ENCODE measurements at regions not wholly inside any gene's neighbourhood (a gene's known extent, or its start where the extent isn't known, plus 50 kb on each side); places are given as distances from the start of the nearest gene placed in this dataset.

GRCh38 chr9:29213417-29214153, 1640.3 kb upstream of the C9orf72 start, which contains the start of gene LINGO2:
LINGO2 (minus strand) TSS chr9:29213601.
- no peak within 1 kb of the TSS for H3K18ac ChIP-seq (ENCODE audit: insufficient read length, low read depth, low read length)
- H2AK5ac ChIP-seq (ENCODE audit: insufficient read length, low read length) = no peak within 1 kb of the TSS
- no peak within 1 kb of the TSS for H3K56ac ChIP-seq (ENCODE audit: insufficient read length, low read depth, low read length)
- peak; percentile 81 for DNase-seq
- H3K23me2 ChIP-seq (ENCODE audit: insufficient read length, low read depth, low read length, poor library complexity, severe bottlenecking) = peaks cover 29% of the 10 kb centered on the region
- Mint-ChIP-seq H3K9me3 (peaks cover 0 to 2% of the 10 kb centered on the region in 2 experiments; a peak in 1 of 5 replicates), H3K36me3 (ENCODE audit: insufficient read depth in 1 of 3, low read depth in 3 of 3) (no peaks in the 10 kb centered on the region), H3K27me3 (ENCODE audit: low read depth) (peaks cover 56% of the 10 kb centered on the region), H3K27ac (peak within 1 kb of the TSS; percentile 72 to 96 (median 91); a peak in 6 of 7 replicates), H3K4me1 (peaks cover 28 to 29% of the 10 kb centered on the region in 2 experiments), H3K4me3 (peak within 1 kb of the TSS; percentile 84 to 95)
- WGBS (ENCODE audit: extremely low coverage, insufficient read length, low lambda C conversion rate) = no CpG with 5 or more reads among the region's 57 CpGs
- no peak within 1 kb of the TSS for H3K23ac ChIP-seq (ENCODE audit: insufficient read length, low read depth, low read length)
- H3T11ph ChIP-seq (ENCODE audit: low read length) = no peak within 1 kb of the TSS
- H2BK5ac ChIP-seq (ENCODE audit: insufficient read length, low read length) = no peak within 1 kb of the TSS
- H2BK120ac ChIP-seq (ENCODE audit: low read depth, low read length, poor library complexity, severe bottlenecking) = no peak within 1 kb of the TSS
- H2AFZ ChIP-seq (ENCODE audit: low read length) = peak within 1 kb of the TSS; percentile 45
- H4K20me1 ChIP-seq (ENCODE audit: control insufficient read depth, insufficient read depth, insufficient read length) = no peaks in the 10 kb centered on the region
- H3K14ac ChIP-seq (ENCODE audit: insufficient read depth, low read length) = no peak within 1 kb of the TSS
- no peak within 1 kb of the TSS for H3K27ac ChIP-seq (ENCODE audit: insufficient read length, low read depth, low read length)
- H3K4ac ChIP-seq (ENCODE audit: low read depth, low read length) = no peak within 1 kb of the TSS
- peaks cover 5% of the 10 kb centered on the region; the same call in 1 of the 2 replicates for H3K27me3 ChIP-seq (ENCODE audit: insufficient read depth, low read length)
- H3K4me2 ChIP-seq (ENCODE audit: insufficient read depth, insufficient read length, low read length) = peak within 1 kb of the TSS; percentile 95
- no peak within 1 kb of the TSS for H4K91ac ChIP-seq (ENCODE audit: insufficient read length, low read depth, low read length)
- H4K5ac ChIP-seq (ENCODE audit: insufficient read length, low read depth, low read length) = no peak within 1 kb of the TSS
- no peak within 1 kb of the TSS for H4K8ac ChIP-seq (replicated peaks; ENCODE audit: insufficient read length, low read depth, low read length)
- no peaks in the 10 kb centered on the region for H3K9me3 ChIP-seq (ENCODE audit: control insufficient read depth, low read depth, low read length)
- no peak for TF ChIP-seq CTCF (conservative IDR thresholded peaks at IDR 0.05)
- 0 out of 2 replicates have a peak, but pooled peaks cover 1% of the 10 kb centered on the region for H3K4me1 ChIP-seq (ENCODE audit: insufficient read depth, low read length)
- no peak within 1 kb of the TSS for H2BK12ac ChIP-seq (ENCODE audit: insufficient read length, low read depth, low read length)
- no peak within 1 kb of the TSS for H2BK20ac ChIP-seq (ENCODE audit: low read depth, low read length, poor library complexity, severe bottlenecking)
- no peak within 1 kb of the TSS for H2BK15ac ChIP-seq (ENCODE audit: low read depth, low read length)
- peak within 1 kb of the TSS; percentile 20 for H3K9ac ChIP-seq (ENCODE audit: extremely low read depth, insufficient read length, low read length)
- no peaks in the 10 kb centered on the region for H3K79me2 ChIP-seq (ENCODE audit: insufficient read depth, low read length)
- H3K79me1 ChIP-seq (ENCODE audit: insufficient read depth, low read depth, low read length, poor library complexity, severe bottlenecking) = no peaks in the 10 kb centered on the region

All from H9 (cell line).